Liver (tissue), 3 donors: ENCODE measurements at regions not wholly inside any gene's neighbourhood (a gene's known extent, or its start where the extent isn't known, plus 50 kb on each side); places are given as distances from the start of the nearest gene placed in this dataset.

Experiments
- ATF3 ChIP-seq: IDR thresholded peaks from 2 replicates; pipeline ENCODE4 v1.6.1; 2016; ENCODE audit warnings: antibody characterized with exemption
- CTCF ChIP-seq: fragments of 150-350 bp; IDR thresholded peaks from 2 replicates; pipeline ENCODE4 v1.5.1; 2017; ENCODE audit warnings: improper control_type of control experiment, low read depth, low read length; ENCODE audit not compliant: missing input control
- GABPA ChIP-seq, 2 donors: IDR thresholded peaks in 1 of 2; conservative IDR thresholded peaks in 1 of 2; 2 replicates each; pipeline ENCODE4 v1.6.1; 2016; ENCODE audit warnings: antibody characterized with exemption in 2 of 2, mild to moderate bottlenecking in 1 of 2, moderate library complexity in 1 of 2
- HNF4A ChIP-seq, 2 donors: conservative IDR thresholded peaks; 2 replicates each; pipeline ENCODE4 v1.6.1; 2016; ENCODE audit warnings: antibody characterized with exemption in 2 of 2, mild to moderate bottlenecking in 2 of 2
- HNF4G ChIP-seq: IDR thresholded peaks from 2 replicates; pipeline ENCODE4 v1.6.1; 2016; ENCODE audit warnings: antibody characterized with exemption
- MAX ChIP-seq: IDR thresholded peaks from 2 replicates; pipeline ENCODE4 v1.6.1; 2016; ENCODE audit warnings: antibody characterized with exemption
- RAD21 ChIP-seq, 2 donors: IDR thresholded peaks; 2 replicates each; pipeline ENCODE4 v1.6.1; 2016; ENCODE audit warnings: antibody characterized with exemption in 2 of 2, mild to moderate bottlenecking in 2 of 2
- REST ChIP-seq: IDR thresholded peaks from 2 replicates; pipeline ENCODE4 v1.6.1; 2016; ENCODE audit warnings: antibody characterized with exemption, mild to moderate bottlenecking
- RXRA ChIP-seq, 2 donors: IDR thresholded peaks; 2 replicates each; pipeline ENCODE4 v1.6.1; 2017 to 2018; ENCODE audit warnings: antibody characterized with exemption in 2 of 2, mild to moderate bottlenecking in 1 of 2
- SP1 ChIP-seq: IDR thresholded peaks from 2 replicates; pipeline ENCODE4 v1.6.1; 2018; ENCODE audit warnings: antibody characterized with exemption, mild to moderate bottlenecking
- TAF1 ChIP-seq: conservative IDR thresholded peaks from 2 replicates; pipeline ENCODE4 v1.6.1; 2016; ENCODE audit warnings: antibody characterized with exemption, mild to moderate bottlenecking
- donor health status: healthy.
- donor health status: healthy.

GRCh38 chr21:14740116-14740515 is 194.0 kb upstream of the SAMSN1 start:
- TF ChIP-seq CTCF (no peak), REST (no peak), RAD21 (IDR thresholded peaks at IDR 0.05) (no peak), GABPA (IDR thresholded peaks at IDR 0.05 in 1 of 2, conservative IDR thresholded peaks at IDR 0.05 in 1 of 2) (no peak), HNF4G (no peak), MAX (no peak), RXRA (IDR thresholded peaks at IDR 0.05) (no peak), TAF1 (no peak), HNF4A (conservative IDR thresholded peaks at IDR 0.05) (no peak), SP1 (no peak), ATF3 (no peak)
